ENCODE measurements at regions not wholly inside any gene's neighbourhood (a gene's known extent, or its start where the extent isn't known, plus 50 kb on each side); places are given as distances from the start of the nearest gene placed in this dataset.
A peak's percentile ranks its signal among the peaks of the same experiment; 100 is the strongest.

- no peak for DNase-seq
Measured at GRCh38 chr3:44023961-44024593, 217.6 kb upstream of the TOPAZ1 start.

- DNase-seq = no peak
Measured at GRCh38 chr3:44026220-44026865, 215.3 kb upstream of the TOPAZ1 start.

- no peak for DNase-seq
Measured at GRCh38 chr3:44029100-44029499, 212.6 kb upstream of the TOPAZ1 start.

- no peak for DNase-seq
Measured at GRCh38 chr3:44030285-44030684, 211.4 kb upstream of the TOPAZ1 start.

GRCh38 chr3:44030687-44031305 is 210.9 kb upstream of the TOPAZ1 start:
- DNase-seq = peak; percentile 11

GRCh38 chr3:44031387-44032380 is 210.0 kb upstream of the TOPAZ1 start:
- DNase-seq = no peak

- no peak for DNase-seq
Measured at GRCh38 chr3:44032487-44032886, 209.2 kb upstream of the TOPAZ1 start.

GRCh38 chr3:44033123-44033522 is 208.6 kb upstream of the TOPAZ1 start:
- peak; percentile 29 for DNase-seq

- DNase-seq = no peak
Measured at GRCh38 chr3:44036850-44037249, 204.8 kb upstream of the TOPAZ1 start.

- DNase-seq = no peak
Measured at GRCh38 chr3:44039006-44039405, 202.7 kb upstream of the TOPAZ1 start.

- no peak for DNase-seq
Measured at GRCh38 chr3:44041726-44042125, 200.0 kb upstream of the TOPAZ1 start.

GRCh38 chr3:44042772-44043171 is 198.9 kb upstream of the TOPAZ1 start:
- no peak for DNase-seq

- peak; percentile 75 for DNase-seq
Measured at GRCh38 chr3:44045476-44046275, 196.0 kb upstream of the TOPAZ1 start.

- no peak for DNase-seq
Measured at GRCh38 chr3:44047796-44048195, 193.9 kb upstream of the TOPAZ1 start.

- no peak for DNase-seq
Measured at GRCh38 chr3:44048196-44048924, 193.3 kb upstream of the TOPAZ1 start.

- no peak for DNase-seq
Measured at GRCh38 chr3:44048949-44049348, 192.7 kb upstream of the TOPAZ1 start.

- no peak for DNase-seq
Measured at GRCh38 chr3:44050101-44050500, 191.6 kb upstream of the TOPAZ1 start.

- no peak for DNase-seq
Measured at GRCh38 chr3:44050867-44051266, 190.8 kb upstream of the TOPAZ1 start.

- no peak for DNase-seq
Measured at GRCh38 chr3:44055951-44056350, 185.7 kb upstream of the TOPAZ1 start.

GRCh38 chr3:44056446-44057240 is 185.0 kb upstream of the TOPAZ1 start:
- no peak for DNase-seq

Measured in NCI-H1092 treated with DMSO at 0.1 percent for 48 hours (cell line).